ENCODE measurements at regions not wholly inside any gene's neighbourhood (a gene's known extent, or its start where the extent isn't known, plus 50 kb on each side); places are given as distances from the start of the nearest gene placed in this dataset.
"Not testable (repeated sequence)": the region's sequence is repeated elsewhere in the genome, so short reads cannot be mapped to it uniquely, and the experiment has no call there.

DNA sequence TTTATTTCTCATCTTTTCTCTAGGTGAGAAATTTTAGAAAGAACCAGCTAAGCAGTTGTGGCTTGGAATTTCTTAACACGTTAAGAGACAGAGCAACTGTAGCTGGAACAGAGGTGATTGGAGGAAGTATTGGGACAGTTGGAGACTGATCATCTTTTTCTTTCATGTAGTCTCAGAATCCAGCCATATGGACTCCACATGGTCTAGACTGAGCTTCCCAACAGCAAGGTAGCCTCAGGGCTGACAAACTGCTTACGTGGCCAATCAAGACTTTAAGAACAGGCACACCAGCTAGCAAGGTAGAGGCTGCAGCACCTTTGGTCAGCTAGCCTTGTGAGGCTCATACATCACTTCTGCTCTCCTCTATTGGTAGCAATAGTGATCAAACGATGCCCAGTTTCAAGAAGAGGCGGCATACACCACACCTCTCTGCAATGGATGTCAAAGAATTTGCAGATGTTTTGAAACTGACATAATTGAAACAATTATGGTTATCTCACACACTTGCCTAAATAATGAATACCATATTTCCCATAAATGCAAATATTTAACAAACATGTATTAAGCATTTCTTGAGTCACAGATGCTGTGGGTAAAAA is 590.5 kb upstream of the SLC35B3 start:
- no peak for DNase-seq (ENCODE audit: low read depth in 3 of 3)

DNA sequence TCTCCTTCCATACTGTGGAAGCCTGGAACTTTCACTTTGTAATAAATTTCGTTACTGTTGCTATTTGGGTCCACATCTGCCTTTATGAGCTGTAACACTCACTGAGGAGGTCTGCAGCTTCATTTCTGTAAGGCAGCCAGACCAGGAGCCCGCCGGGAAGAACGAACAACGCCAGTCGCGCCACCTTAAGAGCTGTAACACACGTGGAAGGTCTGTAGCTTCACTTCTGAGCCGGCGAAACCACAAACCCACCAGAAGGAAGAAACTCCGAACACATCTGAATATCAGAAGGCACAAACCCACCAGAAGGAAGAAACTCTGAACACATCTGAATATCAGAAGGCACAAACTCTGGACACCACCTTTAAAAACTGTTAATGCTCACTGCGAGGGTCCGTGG is 589.9 kb upstream of the SLC35B3 start:
- no peak for DNase-seq (ENCODE audit: low read depth in 3 of 3)

DNA sequence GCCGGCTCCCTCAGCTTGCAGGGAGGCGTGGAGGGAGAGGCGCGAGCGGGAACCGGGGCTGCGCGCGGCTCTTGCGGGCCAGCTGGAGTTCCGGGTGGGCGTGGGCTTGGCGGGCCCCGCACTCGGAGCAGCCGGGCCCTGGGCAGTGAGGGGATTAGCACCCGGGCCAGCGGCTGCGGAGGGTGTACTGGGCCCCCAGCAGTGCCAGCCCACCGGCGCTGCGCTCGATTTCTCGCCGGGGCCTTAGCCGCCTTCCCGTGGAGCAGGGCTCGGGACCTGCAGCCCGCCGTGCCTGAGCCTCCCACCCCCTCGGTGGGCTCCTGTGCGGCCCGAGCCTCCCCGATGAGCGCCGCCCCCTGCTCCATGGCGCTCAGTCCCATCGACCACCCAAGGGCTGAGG is 588.9 kb upstream of the SLC35B3 start:
- DNase-seq (ENCODE audit: low read depth in 3 of 3), result not testable (repeated sequence)

DNA sequence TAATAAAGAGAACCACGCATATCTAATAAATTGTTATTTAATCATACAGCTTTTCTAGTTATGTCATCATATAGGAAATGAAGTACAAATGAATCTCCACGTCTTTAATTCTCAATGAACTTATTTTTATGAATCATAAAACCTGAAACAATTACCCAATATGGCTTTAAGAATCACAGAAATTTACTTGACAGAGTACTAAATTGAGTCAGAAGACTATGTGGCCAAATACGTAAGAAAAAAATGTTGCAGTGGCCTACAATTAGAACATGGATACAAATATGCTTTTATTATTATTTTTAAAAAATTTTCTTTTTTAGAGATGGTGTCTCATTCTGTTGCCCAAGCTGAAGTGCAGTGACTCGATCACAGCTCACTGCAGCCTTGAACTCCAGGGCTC is 584.7 kb upstream of the SLC35B3 start:
- DNase-seq (ENCODE audit: low read depth in 3 of 3), result no peak

DNA sequence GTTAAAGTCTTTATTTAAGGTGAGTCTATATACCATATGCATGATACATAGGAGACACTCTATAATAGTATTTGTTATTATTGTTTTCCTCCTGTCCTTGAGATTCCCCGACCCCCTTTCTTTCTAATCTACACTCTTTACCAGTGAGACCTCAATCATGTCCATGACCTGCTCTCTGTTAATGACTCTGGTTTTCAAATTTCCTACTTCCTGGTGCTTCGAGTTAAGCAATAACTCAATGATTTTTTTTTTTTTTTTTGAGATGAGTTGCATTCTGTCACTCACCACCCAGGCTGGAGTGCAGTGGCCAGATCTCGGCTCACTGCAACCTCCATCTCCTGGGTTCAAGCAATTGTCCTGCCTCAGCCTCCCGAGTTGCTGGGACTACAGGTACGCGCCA is 574.6 kb upstream of the SLC35B3 start:
- no peak for DNase-seq (ENCODE audit: low read depth in 3 of 3)

DNA sequence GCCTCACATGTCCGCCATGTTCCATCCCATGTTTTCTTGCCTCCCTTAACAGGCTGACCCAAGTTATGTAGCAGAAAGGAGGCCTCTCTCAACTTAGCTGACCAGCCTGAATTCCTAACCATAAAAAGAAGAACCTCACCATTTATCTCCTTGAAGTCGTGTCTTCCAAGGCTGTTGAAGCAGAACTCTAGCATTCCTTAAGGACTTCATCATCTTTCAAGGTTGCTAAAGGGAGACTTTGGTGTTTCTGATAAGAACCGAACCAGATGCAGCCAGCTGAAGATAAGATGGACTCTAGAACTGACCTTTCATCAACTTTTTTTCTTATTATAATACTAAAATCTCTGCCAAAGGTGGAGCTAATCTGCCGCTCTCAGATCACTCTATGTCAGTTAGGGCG is 571.7 kb upstream of the SLC35B3 start:
- no peak for DNase-seq (ENCODE audit: low read depth in 3 of 3)

DNA sequence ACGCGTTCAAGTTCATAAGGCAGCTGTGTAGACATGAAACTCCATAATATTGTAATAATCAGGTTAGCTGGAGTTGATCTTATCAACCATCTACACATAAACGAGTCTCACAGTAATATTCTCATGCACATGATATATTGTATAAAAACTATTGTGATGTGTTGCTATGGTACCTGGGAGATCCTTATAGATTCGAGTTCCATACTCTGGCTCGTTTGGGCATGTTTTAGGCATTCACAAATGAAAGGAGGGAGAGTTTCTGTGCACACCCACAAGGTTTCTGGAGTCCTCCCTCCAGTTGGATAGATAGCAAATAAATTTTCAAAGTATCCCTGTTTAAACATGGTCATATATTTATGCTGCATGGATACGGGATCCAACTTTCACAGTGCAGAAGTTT is 567.5 kb upstream of the SLC35B3 start:
- DNase-seq (ENCODE audit: low read depth in 3 of 3), result no peak

DNA sequence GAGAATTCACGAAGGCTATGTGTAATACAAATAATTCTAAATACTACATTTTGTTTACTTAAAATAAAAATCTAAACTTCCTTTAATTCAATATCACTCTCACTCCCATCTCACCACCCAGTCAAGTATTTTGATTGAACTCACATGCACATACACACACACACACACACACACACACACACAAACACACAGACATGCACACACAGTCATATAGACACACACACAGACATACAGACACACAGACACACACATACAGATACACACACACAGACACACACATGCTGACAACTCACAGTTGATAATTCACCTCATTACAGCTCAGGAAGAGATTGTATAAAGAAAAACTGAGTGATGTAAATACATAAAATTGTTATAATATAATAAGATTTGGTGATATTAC is 559.8 kb upstream of the SLC35B3 start:
- DNase-seq (ENCODE audit: low read depth in 3 of 3), result no peak

DNA sequence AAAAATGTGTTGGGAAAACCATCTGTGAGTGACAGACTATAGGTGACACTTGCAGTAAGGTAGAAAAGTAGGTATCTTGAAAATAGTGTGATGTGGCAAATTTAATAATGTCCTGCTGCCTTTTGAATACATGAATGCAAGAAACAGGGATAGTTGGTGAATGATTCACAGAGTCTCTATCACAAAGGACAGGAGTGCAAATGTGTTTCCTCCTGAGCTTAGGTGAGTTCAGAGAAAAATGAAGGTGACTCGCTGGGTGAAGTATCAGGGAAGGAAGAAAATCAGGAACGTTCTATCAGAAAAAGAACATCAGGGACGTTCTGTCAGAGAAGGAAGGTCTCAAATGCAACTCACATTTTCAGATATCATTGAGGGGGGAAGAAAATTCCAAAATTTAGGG is 557.8 kb upstream of the SLC35B3 start:
- DNase-seq (ENCODE audit: low read depth in 3 of 3), result no peak

DNA sequence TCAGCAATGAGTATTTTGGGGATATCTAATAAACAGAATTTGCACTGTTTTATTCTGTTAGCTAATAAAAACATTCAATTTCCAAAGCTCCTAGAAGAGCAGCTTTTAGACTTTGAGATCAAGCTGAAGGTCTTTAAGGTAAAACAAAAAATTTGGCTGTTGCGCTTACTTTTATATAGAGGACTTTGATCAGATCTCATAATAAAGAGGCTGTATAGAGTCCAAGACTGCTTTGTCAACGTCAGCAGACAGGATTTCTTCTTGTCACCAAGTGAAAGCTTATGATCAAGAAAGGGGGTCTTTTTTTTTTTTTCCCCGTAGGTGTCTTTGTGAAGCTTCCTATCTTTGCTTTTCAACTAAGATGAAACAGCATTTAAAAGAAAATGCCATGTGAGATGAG is 556.5 kb upstream of the SLC35B3 start:
- no peak for DNase-seq (ENCODE audit: low read depth in 3 of 3)

DNA sequence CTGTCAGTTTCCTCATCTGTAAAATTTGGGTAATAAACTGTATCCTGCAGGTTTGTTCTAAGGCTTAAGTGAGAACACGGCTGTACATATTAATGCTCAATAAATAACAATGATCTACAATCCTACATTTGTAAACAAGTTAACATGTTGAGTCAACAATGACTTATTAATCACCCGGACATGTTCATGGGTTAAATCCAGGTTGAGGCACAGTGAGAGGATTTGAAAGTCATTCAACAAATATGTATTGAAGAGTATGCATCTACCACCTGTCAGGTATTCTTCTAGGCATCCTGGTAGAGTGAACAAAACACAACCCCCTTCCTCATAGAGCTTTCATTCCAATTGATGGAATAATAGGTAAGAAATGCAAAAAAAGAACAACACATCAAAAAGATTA is 554.7 kb upstream of the SLC35B3 start:
- DNase-seq (ENCODE audit: low read depth in 3 of 3), result no peak

DNA sequence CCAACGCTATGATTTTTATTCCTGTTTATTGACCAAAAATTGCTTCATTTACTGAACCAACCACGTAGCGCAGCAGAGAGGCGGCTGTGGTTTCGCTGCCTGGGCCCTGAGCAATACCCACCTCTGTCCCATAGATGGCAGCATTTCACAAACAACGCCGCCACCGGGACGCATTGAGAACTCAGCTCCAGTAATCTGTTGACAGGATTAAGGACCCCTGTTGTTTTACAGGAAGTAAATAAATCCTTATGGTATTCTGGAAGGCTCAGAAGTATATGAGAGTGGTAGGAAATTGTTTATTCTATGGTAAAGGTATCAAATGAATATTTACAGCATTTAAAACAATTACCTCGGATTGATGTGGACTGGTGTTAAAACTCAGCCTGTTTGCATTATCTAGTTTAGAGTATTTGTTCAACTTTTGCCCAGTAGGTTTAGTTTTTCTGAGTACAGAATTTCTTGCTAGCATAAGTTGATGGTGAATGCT is 547.9 kb upstream of the SLC35B3 start:
- DNase-seq (ENCODE audit: low read depth in 3 of 3), result peak; percentile 3 to 49 (median 17)

DNA sequence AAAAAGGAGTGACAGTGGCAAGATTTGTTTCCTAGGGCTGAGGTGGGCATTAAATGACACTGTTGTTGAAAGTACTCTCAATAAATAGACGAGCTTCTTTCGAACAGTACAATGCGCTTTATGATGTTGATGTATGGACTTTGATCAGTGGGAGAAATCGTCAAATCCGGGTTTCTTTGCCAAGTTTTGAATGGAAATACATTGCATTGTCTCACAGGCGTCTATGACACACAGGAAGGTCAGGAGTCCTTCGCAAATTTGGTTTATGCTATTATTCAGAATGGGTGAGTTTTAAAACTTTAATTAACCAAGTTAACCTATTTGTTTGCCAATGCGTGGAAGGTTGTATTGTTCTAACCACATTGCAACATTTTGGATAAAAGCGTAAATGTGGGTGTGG is 547.3 kb upstream of the SLC35B3 start:
- DNase-seq (ENCODE audit: low read depth in 3 of 3), result no peak

DNA sequence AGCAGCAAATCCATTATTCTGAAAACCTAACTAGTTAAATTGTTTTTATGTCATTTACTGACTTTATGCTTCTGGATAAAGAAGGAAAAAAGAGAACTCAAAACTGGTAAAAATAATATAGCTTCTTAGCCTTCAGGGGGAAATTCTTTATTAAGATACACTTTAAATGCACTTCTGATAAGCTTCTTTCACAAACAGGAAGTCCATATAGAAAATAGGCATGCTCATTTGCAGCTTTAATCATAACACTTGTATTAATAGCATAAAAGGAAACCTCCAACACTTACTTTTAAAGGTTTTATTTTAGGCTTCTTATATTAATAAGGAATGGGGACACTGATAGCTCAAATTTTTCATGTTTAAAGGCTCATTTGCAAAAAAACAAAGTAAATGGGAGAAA is 538.0 kb upstream of the SLC35B3 start:
- DNase-seq (ENCODE audit: low read depth in 3 of 3), result no peak

DNA sequence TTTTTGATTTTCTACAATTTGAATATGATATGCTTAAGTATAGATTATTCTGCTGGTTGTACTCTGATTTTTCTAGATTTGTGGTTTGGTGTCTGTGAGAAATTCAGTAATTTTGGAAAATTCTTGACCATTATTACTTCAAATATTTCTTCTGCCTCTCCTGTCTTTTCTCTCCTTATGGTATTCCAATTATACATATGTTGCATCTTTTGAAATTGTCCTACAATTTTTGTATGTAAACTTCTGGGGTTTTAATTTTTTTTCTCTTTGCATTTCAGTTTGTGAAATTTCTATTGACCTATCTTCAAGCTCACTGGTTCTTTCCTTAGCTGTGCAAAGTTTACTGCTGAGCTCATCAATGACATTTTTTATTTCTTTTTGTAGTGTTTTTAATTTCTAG is 534.4 kb upstream of the SLC35B3 start:
- no peak for DNase-seq (ENCODE audit: low read depth in 3 of 3)

DNA sequence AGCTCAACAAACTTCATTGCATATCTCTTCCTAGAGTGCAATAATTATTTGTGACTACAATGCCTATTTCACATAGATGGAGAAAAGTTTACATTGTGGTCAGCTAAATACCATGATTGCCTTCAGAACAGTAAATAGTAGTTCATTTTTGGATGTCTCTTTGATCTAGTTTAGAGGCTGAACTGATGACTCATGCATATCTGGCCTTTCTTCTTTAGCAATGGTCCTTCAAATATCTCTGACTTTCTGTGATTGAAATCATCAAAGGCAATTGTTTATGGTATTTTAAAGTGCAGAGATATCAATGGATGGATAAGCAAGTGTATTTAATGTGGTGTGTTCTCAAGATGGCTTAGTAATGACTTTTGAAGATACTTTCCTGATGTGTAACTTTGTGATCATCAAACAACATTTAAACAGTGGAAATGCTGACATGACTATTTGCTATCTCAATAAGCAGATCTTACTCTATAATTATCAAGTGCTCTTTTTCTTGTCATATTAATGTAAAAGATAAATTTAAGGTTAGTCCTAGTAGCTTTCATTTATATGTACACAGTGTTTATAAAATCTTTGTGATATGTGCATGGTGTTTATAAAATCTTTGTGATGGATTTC is 523.7 kb upstream of the SLC35B3 start:
- DNase-seq (ENCODE audit: low read depth in 3 of 3), result no peak

DNA sequence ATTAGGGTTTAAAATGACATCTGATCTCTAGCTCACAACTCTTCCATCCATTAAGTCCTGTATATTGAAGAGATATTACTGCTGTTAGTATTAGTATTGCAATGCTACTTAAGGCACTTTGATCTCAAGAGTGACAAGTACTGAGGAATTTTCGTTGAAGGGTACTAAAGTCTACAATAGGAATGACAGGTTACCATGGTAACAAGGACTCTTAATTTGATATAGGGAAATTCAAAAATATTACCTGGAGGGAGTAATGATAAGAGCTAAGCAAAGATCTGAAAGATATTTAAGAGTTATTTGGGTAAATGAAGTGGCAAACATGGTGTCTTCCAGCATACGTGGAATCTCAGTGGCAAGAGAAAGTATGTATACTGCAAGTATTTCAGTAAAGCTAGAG is 518.0 kb upstream of the SLC35B3 start:
- no peak for DNase-seq (ENCODE audit: low read depth in 3 of 3)

DNA sequence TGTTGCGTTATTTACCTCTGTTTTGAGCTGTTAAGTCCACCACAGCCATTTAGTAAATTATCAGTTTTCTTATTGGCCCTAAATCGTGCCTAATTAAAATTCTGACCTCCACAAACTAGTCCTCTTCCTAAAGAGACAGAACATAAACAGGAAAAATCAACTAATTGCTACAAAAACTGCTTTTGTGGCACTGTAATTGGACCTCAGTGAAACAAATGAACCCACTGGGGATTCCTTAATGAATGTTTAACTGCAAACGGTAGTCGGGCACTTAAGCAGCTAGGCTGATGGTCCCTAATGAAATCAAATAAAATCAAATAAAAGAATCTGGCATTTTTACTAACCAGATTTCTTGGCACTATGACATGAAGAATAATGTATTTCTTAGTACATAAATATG is 513.4 kb upstream of the SLC35B3 start:
- DNase-seq (ENCODE audit: low read depth in 3 of 3), result no peak

DNA sequence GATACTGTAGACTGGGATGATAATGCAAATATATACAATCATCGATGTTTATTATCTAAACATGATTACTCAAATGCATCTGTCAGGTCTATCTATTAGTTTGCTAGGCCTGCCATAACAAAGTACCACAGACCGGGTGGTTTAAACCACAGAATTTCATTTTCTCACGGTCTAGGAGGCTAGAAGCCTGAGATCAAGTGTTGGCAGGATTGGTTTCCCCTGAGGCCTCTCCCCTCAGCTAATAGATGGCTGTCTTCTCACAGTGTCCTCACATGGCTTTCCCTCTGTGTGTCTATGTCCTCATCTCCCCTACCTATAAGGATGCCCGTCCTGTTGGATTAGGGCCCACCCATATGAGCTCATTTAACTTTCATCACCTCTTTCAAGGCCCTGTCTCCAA is 512.6 kb upstream of the SLC35B3 start:
- DNase-seq (ENCODE audit: low read depth in 3 of 3), result no peak

DNA sequence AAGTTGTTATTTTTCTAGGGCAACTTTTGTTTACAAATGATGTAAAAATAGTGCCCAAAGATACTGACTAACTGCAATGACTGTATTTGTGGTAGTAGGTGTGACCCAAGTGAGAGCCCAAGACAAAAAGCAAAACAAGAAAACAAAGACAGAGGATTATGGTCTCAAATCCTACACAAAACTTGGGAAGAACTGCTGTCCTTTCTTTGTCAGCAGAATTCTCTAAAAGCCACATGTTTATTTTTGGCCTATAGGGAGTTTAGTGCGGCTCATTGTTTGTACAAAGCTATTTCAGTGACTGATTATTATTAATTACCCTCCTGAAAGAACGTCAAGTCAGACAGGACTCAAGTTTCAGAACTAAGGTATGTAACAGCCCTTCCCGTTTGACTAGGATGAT is 509.2 kb upstream of the SLC35B3 start:
- DNase-seq (ENCODE audit: low read depth in 3 of 3), result no peak

DNA sequence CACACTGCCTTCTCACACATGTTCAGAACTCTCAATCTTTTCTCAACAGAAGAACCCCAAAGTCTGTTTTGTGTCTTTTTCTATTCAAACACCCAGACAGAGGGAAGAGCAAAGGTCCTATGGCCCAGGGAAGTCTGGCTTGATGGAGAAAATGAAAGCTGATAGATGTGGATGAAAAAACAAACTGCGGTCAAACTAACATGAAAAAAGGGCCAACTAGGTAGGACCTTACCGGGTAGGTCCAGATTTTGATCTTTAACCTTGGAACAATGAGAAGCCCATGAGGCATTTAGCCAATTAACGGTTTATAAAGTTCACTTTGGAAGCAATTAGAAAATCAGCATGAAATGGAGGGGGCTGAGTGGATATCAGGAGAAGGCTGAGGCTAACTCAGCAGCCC is 507.7 kb upstream of the SLC35B3 start:
- DNase-seq (ENCODE audit: low read depth in 3 of 3), result no peak

DNA sequence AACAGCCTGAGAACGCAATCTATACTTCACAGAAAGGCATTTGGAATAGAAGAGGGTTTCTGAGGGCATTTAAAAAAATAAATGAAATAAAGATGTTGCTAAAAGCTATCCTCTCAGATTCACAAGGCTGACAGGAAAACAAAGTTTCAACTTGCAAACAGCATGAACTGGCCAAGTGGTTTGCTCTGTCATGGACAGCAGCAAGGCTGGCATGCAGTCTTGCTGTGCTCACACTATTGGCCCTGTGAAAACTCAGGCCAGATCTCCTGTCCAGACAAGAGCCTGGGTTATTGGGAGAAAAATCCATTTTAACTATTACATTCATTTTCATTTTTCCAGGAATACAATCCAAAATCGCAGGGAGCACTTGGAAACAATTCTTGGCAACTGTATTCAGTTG is 506.2 kb upstream of the SLC35B3 start:
- no peak for DNase-seq (ENCODE audit: low read depth in 3 of 3)

DNA sequence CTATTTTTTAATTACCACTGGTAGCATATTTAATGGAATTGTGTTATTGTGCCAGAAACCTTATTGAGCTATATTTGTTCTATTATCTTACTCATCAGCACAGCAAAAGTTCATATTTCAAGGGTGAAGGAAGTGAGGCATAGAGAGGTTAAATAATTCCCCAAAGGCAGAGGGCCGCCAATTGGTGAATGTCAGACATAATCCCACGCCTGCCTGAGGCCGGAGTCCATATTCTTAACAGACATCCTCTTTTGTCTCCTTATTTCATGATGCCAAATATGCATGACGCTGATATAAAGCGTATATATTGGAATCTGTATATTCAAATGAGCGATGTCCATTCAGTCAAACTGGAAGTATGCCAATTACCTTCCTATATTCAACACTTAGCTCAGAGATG is 505.0 kb upstream of the SLC35B3 start:
- DNase-seq (ENCODE audit: low read depth in 3 of 3), result no peak

DNA sequence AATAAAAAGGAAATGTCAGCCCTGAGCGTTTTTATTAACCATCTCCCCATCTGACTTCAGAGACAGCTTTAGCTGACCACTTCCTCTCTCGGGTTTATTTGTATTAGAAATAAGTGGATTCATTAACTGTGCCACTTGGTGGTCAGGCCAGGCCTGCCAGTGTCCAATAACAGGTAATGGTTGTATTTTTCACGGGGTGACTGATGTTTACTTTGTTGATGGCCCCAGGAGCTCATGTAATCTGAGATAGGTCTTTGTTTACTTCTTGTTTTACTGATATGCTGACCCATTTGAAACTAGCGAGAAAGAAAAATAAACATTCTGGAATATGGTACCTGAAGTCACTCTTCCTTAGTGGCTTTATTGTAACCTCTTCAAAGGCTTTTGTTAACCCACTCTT is 504.3 kb upstream of the SLC35B3 start:
- no peak for DNase-seq (ENCODE audit: low read depth in 3 of 3)
